Neural cell (in vitro differentiated cells): ENCODE measurements at regions not wholly inside any gene's neighbourhood (a gene's known extent, or its start where the extent isn't known, plus 50 kb on each side); places are given as distances from the start of the nearest gene placed in this dataset.

Experiments
- H2AFZ ChIP-seq: fragments of 200-600, 300-800 bp; sonication (generic), shearing (Covaris generic); 2 replicates; pipeline ENCODE4 v1.6.0; 2014; ENCODE audit warnings: low read depth, mild to moderate bottlenecking, antibody characterized with exemption, low read length, moderate library complexity
- H3F3A ChIP-seq: fragments of 200-600 bp; shearing (Covaris generic); 2 replicates; pipeline ENCODE4 v1.6.1; 2016; ENCODE audit warnings: mild to moderate bottlenecking, moderate library complexity, mixed read lengths, antibody characterized with exemption, low read length; ENCODE audit not compliant: insufficient read depth, poor library complexity, severe bottlenecking
- H3K27ac ChIP-seq: fragments of 200-600, 300-800 bp; sonication (generic), shearing (Covaris generic); 2 replicates; pipeline ENCODE4 v1.5.1; 2014; ENCODE audit warnings: mild to moderate bottlenecking, low read length, moderate library complexity
- H3K27me3 ChIP-seq: fragments of 300-800, 200-600 bp; sonication (generic), shearing (Covaris generic); 2 replicates; pipeline ENCODE4 v1.6.0; 2014; ENCODE audit warnings: mild to moderate bottlenecking, low read depth, low read length, moderate library complexity; ENCODE audit not compliant: insufficient read depth
- H3K36me3 ChIP-seq: fragments of 300-800, 200-600 bp; sonication (generic), shearing (Covaris generic); 2 replicates; pipeline ENCODE4 v1.5.1; 2014; ENCODE audit warnings: mild to moderate bottlenecking, antibody characterized with exemption, low read length, moderate library complexity; ENCODE audit not compliant: insufficient read depth
- H3K4me2 ChIP-seq: fragments of 300-800, 200-600 bp; sonication (generic), shearing (Covaris generic); 2 replicates; pipeline ENCODE4 v1.6.0; 2014; ENCODE audit warnings: mild to moderate bottlenecking, low read length
- H3K4me3 ChIP-seq: fragments of 300-800, 200-600 bp; sonication (generic), shearing (Covaris generic); 2 replicates; pipeline ENCODE4 v1.5.1; 2014; ENCODE audit warnings: mild to moderate bottlenecking, low read length, moderate library complexity
- H3K79me2 ChIP-seq: fragments of 200-600 bp; shearing (Covaris generic); replicated peaks from 2 replicates; pipeline ENCODE4 v1.6.0; 2014; ENCODE audit warnings: mild to moderate bottlenecking, low read length, moderate library complexity; ENCODE audit not compliant: insufficient read depth
- H3K9ac ChIP-seq: fragments of 300-800, 200-600 bp; sonication (generic), shearing (Covaris generic); 2 replicates; pipeline ENCODE4 v1.6.1; 2016; ENCODE audit warnings: mild to moderate bottlenecking, low read length, mixed read lengths
- H3K9me2 ChIP-seq: fragments of 200-600 bp; shearing (Covaris generic); 2 replicates; pipeline ENCODE4 v1.6.1; 2016; ENCODE audit warnings: mild to moderate bottlenecking, low read length, mixed read lengths; ENCODE audit not compliant: insufficient read depth
- H3K9me3 ChIP-seq: fragments of 200-600, 300-800 bp; sonication (generic), shearing (Covaris generic); 2 replicates; pipeline ENCODE4 v1.6.1; 2016; ENCODE audit warnings: mild to moderate bottlenecking, mixed run types, low read length, moderate library complexity, mixed read lengths
- H4K20me1 ChIP-seq: fragments of 200-600 bp; shearing (Covaris generic); 2 replicates; pipeline ENCODE4 v1.6.1; 2016; ENCODE audit warnings: mild to moderate bottlenecking, mixed run types; ENCODE audit not compliant: insufficient read depth
- CTCF ChIP-seq: fragments of 450-650 bp; IDR thresholded peaks from 2 replicates; pipeline ENCODE4 v1.5.1; 2014; ENCODE audit warnings: antibody characterized with exemption, mild to moderate bottlenecking, moderate library complexity; ENCODE audit not compliant: poor library complexity, severe bottlenecking
- EP300 ChIP-seq: fragments of 450-650 bp; conservative IDR thresholded peaks from 2 replicates; pipeline ENCODE4 v1.6.1; 2014; ENCODE audit warnings: antibody characterized with exemption, mild to moderate bottlenecking, moderate library complexity; ENCODE audit not compliant: poor library complexity, severe bottlenecking
- EZH2 ChIP-seq: fragments of 200-600, 300-800 bp; shearing (Covaris generic), sonication (generic); IDR thresholded peaks from 2 replicates; pipeline ENCODE4 v1.6.1; 2014; ENCODE audit warnings: antibody characterized with exemption, low read length, borderline replicate concordance, mild to moderate bottlenecking; ENCODE audit not compliant: insufficient read depth, poor library complexity, severe bottlenecking
- MXI1 ChIP-seq: fragments of 450-650 bp; conservative IDR thresholded peaks from 2 replicates; pipeline ENCODE4 v1.6.1; 2014; ENCODE audit warnings: antibody characterized with exemption, mild to moderate bottlenecking; ENCODE audit not compliant: poor library complexity, severe bottlenecking
- POLR2AphosphoS5 ChIP-seq: IDR thresholded peaks from 2 replicates; pipeline ENCODE4 v1.6.1; 2012
- RAD21 ChIP-seq: fragments of 450-650 bp; conservative IDR thresholded peaks from 2 replicates; pipeline ENCODE4 v1.6.1; 2014; ENCODE audit warnings: antibody characterized with exemption, mild to moderate bottlenecking, moderate library complexity
- REST ChIP-seq: IDR thresholded peaks from 2 replicates; pipeline ENCODE4 v1.6.1; 2012; ENCODE audit warnings: borderline replicate concordance
- SMC3 ChIP-seq: fragments of 450-650 bp; conservative IDR thresholded peaks from 2 replicates; pipeline ENCODE4 v1.6.1; 2014; ENCODE audit warnings: antibody characterized with exemption, mild to moderate bottlenecking, moderate library complexity; ENCODE audit not compliant: poor library complexity
- TAF1 ChIP-seq: IDR thresholded peaks from 2 replicates; pipeline ENCODE4 v1.6.1; 2012; ENCODE audit warnings: low read depth

- H3K9me2 ChIP-seq: no peaks in the 10 kb centered on the region
- TF ChIP-seq CTCF (no peak), TAF1 (no peak), EP300 (no peak), REST (no peak), MXI1 (no peak), SMC3 (no peak), RAD21 (no peak), POLR2AphosphoS5 (no peak), EZH2 (no peak)
- no peaks in the 10 kb centered on the region for H3K27me3 ChIP-seq
Measured at GRCh38 chr11:24157316-24157715, 339.5 kb upstream of the LUZP2 start.

GRCh38 chr11:24161587-24161986, 335.3 kb upstream of the LUZP2 start:
- H3K36me3 ChIP-seq: no peaks in the 10 kb centered on the region
- no peaks in the 10 kb centered on the region for H3K79me2 ChIP-seq
- no peaks in the 10 kb centered on the region for H3F3A ChIP-seq
- H3K9me3 ChIP-seq: no peaks in the 10 kb centered on the region
- TF ChIP-seq MXI1 (no peak), TAF1 (no peak), EZH2 (no peak), SMC3 (no peak), REST (no peak), RAD21 (no peak), POLR2AphosphoS5 (no peak), CTCF (no peak), EP300 (no peak)
- H4K20me1 ChIP-seq: no peaks in the 10 kb centered on the region
- no peaks in the 10 kb centered on the region for H3K9me2 ChIP-seq
- H3K4me2 ChIP-seq: no peak overlapping the region
- H3K27me3 ChIP-seq: no peaks in the 10 kb centered on the region
- H3K9ac ChIP-seq: no peak overlapping the region
- no peak overlapping the region for H2AFZ ChIP-seq
- H3K4me3 ChIP-seq: no peak overlapping the region
- no peak overlapping the region for H3K27ac ChIP-seq

More at GRCh38 chr11:24157316-24157715, 339.5 kb upstream of the LUZP2 start:
- Histone ChIP-seq H3K4me3 (no peak overlapping the region), H3F3A (no peaks in the 10 kb centered on the region), H4K20me1 (no peaks in the 10 kb centered on the region), H3K4me2 (no peak overlapping the region), H3K9ac (no peak overlapping the region), H3K27ac (no peak overlapping the region), H3K9me3 (no peaks in the 10 kb centered on the region), H2AFZ (no peak overlapping the region), H3K36me3 (no peaks in the 10 kb centered on the region), H3K79me2 (no peaks in the 10 kb centered on the region)
